GM19324 (cell line): ENCODE measurements at regions not wholly inside any gene's neighbourhood (a gene's known extent, or its start where the extent isn't known, plus 50 kb on each side); places are given as distances from the start of the nearest gene placed in this dataset.

Experiments
- ATAC-seq: cut with Tn5 transposase; IDR thresholded peaks from one replicate; pipeline ENCODE4 v1.9.1; 2021; ENCODE audit warnings: mild to moderate bottlenecking, moderate library complexity; ENCODE audit not compliant: unreplicated experiment, low FRiP score

GRCh38 chr6:127641905-127642304 is 64.9 kb downstream of the C6orf58 start:
- ATAC-seq, result peak; percentile 68
